ENCODE measurements at regions not wholly inside any gene's neighbourhood (a gene's known extent, or its start where the extent isn't known, plus 50 kb on each side); places are given as distances from the start of the nearest gene placed in this dataset.

- Histone ChIP-seq H3K4me2 (ENCODE audit: low read depth, low read length) (no peak overlapping the region), H3K79me2 (ENCODE audit: low read length) (no peaks in the 10 kb centered on the region), H4K20me1 (ENCODE audit: insufficient read depth, low read length) (no peaks in the 10 kb centered on the region), H3K9me2 (replicated peaks; ENCODE audit: insufficient read depth, low read length) (no peaks in the 10 kb centered on the region), H3F3A (ENCODE audit: insufficient read depth, low read length) (no peaks in the 10 kb centered on the region), H3K9ac (ENCODE audit: low read length) (no peak overlapping the region), H3K9me3 (replicated peaks; ENCODE audit: insufficient read depth, low read length) (no peaks in the 10 kb centered on the region), H3K27ac (ENCODE audit: low read length) (no peak overlapping the region), H3K27me3 (replicated peaks; ENCODE audit: insufficient read depth, low read length) (no peaks in the 10 kb centered on the region), H3K4me3 (ENCODE audit: low read length) (no peak overlapping the region), H3K36me3 (replicated peaks; ENCODE audit: insufficient read depth, low read length) (no peaks in the 10 kb centered on the region), H3K4me1 (ENCODE audit: low read length) (no peaks in the 10 kb centered on the region), H2AFZ (ENCODE audit: low read length) (no peak overlapping the region)
- DNase-seq: no peak
- no peak for TF ChIP-seq EZH2 (optimal IDR thresholded peaks at IDR 0.05; ENCODE audit: low read depth, low read length)
- TF ChIP-seq CTCF (IDR thresholded peaks at IDR 0.05; ENCODE audit: low read length): no peak
- no peak for TF ChIP-seq EZH2phosphoT487 (IDR thresholded peaks at IDR 0.05; ENCODE audit: low read length)
These were observed 67.1 kb downstream of the RMI2 start for GRCh38 chr16:11412175-11412904.

- Histone ChIP-seq H3F3A (ENCODE audit: insufficient read depth, low read length) (no peaks in the 10 kb centered on the region), H3K36me3 (replicated peaks; ENCODE audit: insufficient read depth, low read length) (no peaks in the 10 kb centered on the region), H3K4me2 (ENCODE audit: low read depth, low read length) (no peak overlapping the region), H3K27ac (ENCODE audit: low read length) (no peak overlapping the region), H3K9ac (ENCODE audit: low read length) (no peak overlapping the region), H3K9me2 (replicated peaks; ENCODE audit: insufficient read depth, low read length) (no peaks in the 10 kb centered on the region), H3K79me2 (ENCODE audit: low read length) (no peaks in the 10 kb centered on the region), H3K9me3 (replicated peaks; ENCODE audit: insufficient read depth, low read length) (no peaks in the 10 kb centered on the region), H3K4me3 (ENCODE audit: low read length) (no peak overlapping the region), H2AFZ (ENCODE audit: low read length) (no peak overlapping the region), H4K20me1 (ENCODE audit: insufficient read depth, low read length) (no peaks in the 10 kb centered on the region), H3K27me3 (replicated peaks; ENCODE audit: insufficient read depth, low read length) (no peaks in the 10 kb centered on the region), H3K4me1 (ENCODE audit: low read length) (no peaks in the 10 kb centered on the region)
- DNase-seq: no peak
- TF ChIP-seq EZH2phosphoT487 (IDR thresholded peaks at IDR 0.05; ENCODE audit: low read length) (no peak), CTCF (IDR thresholded peaks at IDR 0.05; ENCODE audit: low read length) (no peak), EZH2 (optimal IDR thresholded peaks at IDR 0.05; ENCODE audit: low read depth, low read length) (no peak)
These were observed 68.0 kb downstream of the RMI2 start for GRCh38 chr16:11412965-11413887.

DNA sequence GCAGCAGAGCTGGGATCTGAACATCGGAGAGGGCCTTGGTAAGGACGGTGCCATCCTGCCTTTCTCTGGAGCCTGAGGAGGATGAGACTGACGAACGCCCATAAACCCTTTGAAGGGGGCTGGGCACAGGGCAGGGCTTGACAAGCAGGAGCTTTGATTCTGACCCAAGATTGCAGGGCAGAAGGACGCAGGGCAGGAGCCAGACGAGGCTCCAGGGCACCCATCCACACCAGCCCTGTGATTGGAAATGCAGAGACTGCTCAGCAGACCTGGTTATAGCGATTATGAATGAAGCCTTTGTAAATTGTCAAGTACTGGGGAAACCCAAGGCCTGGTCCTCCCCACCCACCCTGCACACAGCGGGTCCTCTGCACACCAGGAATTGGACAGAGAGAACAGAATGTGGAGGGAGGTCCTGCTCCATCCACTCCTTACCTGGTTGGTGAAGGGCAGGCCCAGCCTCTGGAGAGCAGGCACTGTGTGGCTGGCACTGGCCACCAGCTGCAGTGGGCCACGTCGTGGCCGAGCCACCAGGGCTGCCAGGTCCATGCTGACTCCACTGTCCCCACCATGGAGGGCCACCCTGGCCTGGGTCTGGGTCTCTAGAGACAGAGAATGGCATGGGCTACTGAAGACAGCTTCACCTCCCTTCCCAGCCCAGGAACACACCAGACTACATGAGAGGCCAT lies 68.8 kb downstream of the RMI2 start:
- H3K79me2 ChIP-seq (ENCODE audit: low read length): no peaks in the 10 kb centered on the region
- no peak overlapping the region for H3K4me3 ChIP-seq (ENCODE audit: low read length)
- no peaks in the 10 kb centered on the region for H3K9me2 ChIP-seq (replicated peaks; ENCODE audit: insufficient read depth, low read length)
- no peak overlapping the region for H2AFZ ChIP-seq (ENCODE audit: low read length)
- H3K4me1 ChIP-seq (ENCODE audit: low read length): no peaks in the 10 kb centered on the region
- H3K36me3 ChIP-seq (replicated peaks; ENCODE audit: insufficient read depth, low read length): no peaks in the 10 kb centered on the region
- H4K20me1 ChIP-seq (ENCODE audit: insufficient read depth, low read length): no peaks in the 10 kb centered on the region
- TF ChIP-seq EZH2 (optimal IDR thresholded peaks at IDR 0.05; ENCODE audit: low read depth, low read length) (no peak), CTCF (IDR thresholded peaks at IDR 0.05; ENCODE audit: low read length) (no peak), EZH2phosphoT487 (IDR thresholded peaks at IDR 0.05; ENCODE audit: low read length) (no peak)
- H3F3A ChIP-seq (ENCODE audit: insufficient read depth, low read length): no peaks in the 10 kb centered on the region
- H3K9me3 ChIP-seq (replicated peaks; ENCODE audit: insufficient read depth, low read length): no peaks in the 10 kb centered on the region
- H3K27me3 ChIP-seq (replicated peaks; ENCODE audit: insufficient read depth, low read length): no peaks in the 10 kb centered on the region
- H3K9ac ChIP-seq (ENCODE audit: low read length): no peak overlapping the region
- no peak for DNase-seq
- H3K4me2 ChIP-seq (ENCODE audit: low read depth, low read length): no peak overlapping the region
- no peak overlapping the region for H3K27ac ChIP-seq (ENCODE audit: low read length)

All from MM.1S (cell line).